Sciatic nerve (tissue), 2 donors: ENCODE measurements at regions not wholly inside any gene's neighbourhood (a gene's known extent, or its start where the extent isn't known, plus 50 kb on each side); places are given as distances from the start of the nearest gene placed in this dataset.
A peak's percentile ranks its signal among the peaks of the same experiment; 100 is the strongest.
"Not testable (repeated sequence)": the region's sequence is repeated elsewhere in the genome, so short reads cannot be mapped to it uniquely, and the experiment has no call there.

Source experiments
- ATAC-seq: fragments of 200-7000 bp; cut with Tn5 transposase; one replicate; pipeline ENCODE4 v1.9.1; 2020; ENCODE audit warnings: mild to moderate bottlenecking, moderate library complexity
- DNase-seq: peaks from one replicate; pipeline ENCODE4 v3.0.0-alpha.2; 2020; ENCODE audit warnings: low spot score
- intact Hi-C: fragments of 100-400 bp; cut with DNase I; formaldehyde crosslinking; loops from one replicate; pipeline ENCODE4 v1.14.2; 2022
- donor health status: DM: no; HTN: no; CAD: no.
- donor health status: DM: no; HTN: no; CAD: no.

GRCh38 chr11:96751807-96752206, 362.0 kb downstream of the JRKL start:
- ATAC-seq, DNase-seq, intact Hi-C loops: not testable (repeated sequence)

GRCh38 chr11:96752221-96752620, 362.4 kb downstream of the JRKL start:
- no peak for ATAC-seq
- intact Hi-C loops, result no loop called here
- DNase-seq, result no peak

- intact Hi-C loops, result no loop called here
- no peak for ATAC-seq
- DNase-seq, result no peak
Observed at GRCh38 chr11:96753997-96754396, 364.2 kb downstream of the JRKL start.

GRCh38 chr11:96755209-96755608, 365.4 kb downstream of the JRKL start:
- intact Hi-C loops, result no loop called here
- no peak for ATAC-seq
- DNase-seq, result no peak

- intact Hi-C loops, result no loop called here
- ATAC-seq, result no peak
- peak; percentile 33 for DNase-seq
Observed at GRCh38 chr11:96755752-96756151, 365.9 kb downstream of the JRKL start.

- intact Hi-C loops, result no loop called here
- ATAC-seq (no peak), DNase-seq (no peak)
Observed at GRCh38 chr11:96758957-96759356, 369.1 kb downstream of the JRKL start.

GRCh38 chr11:96760306-96760705, 370.5 kb downstream of the JRKL start:
- intact Hi-C loops, result no loop called here
- ATAC-seq, result no peak

GRCh38 chr11:96760815-96761214, 371.0 kb downstream of the JRKL start:
- no peak for DNase-seq
- ATAC-seq, result no peak
- intact Hi-C loops, result no loop called here

More at GRCh38 chr11:96760306-96760705, 370.5 kb downstream of the JRKL start:
- no peak for DNase-seq

- ATAC-seq (no peak), DNase-seq (no peak)
- intact Hi-C loops, result no loop called here
Observed at GRCh38 chr11:96761451-96761850, 371.6 kb downstream of the JRKL start.

- intact Hi-C loops, result no loop called here
- ATAC-seq, result no peak
- DNase-seq, result no peak
Observed at GRCh38 chr11:96763244-96763643, 373.4 kb downstream of the JRKL start.

GRCh38 chr11:96778272-96778671, 388.5 kb downstream of the JRKL start:
- intact Hi-C loops, result no loop called here
- DNase-seq (no peak), ATAC-seq (no peak)

GRCh38 chr11:96779030-96779429, 389.2 kb downstream of the JRKL start:
- no peak for DNase-seq
- no peak for ATAC-seq
- intact Hi-C loops, result no loop called here

GRCh38 chr11:96781082-96781481, 391.3 kb downstream of the JRKL start:
- intact Hi-C loops, result no loop called here
- no peak for ATAC-seq
- no peak for DNase-seq

- no peak for DNase-seq
- intact Hi-C loops, result no loop called here
Observed at GRCh38 chr11:96782632-96783031, 392.8 kb downstream of the JRKL start.

GRCh38 chr11:96783311-96783710, 393.5 kb downstream of the JRKL start:
- no peak for DNase-seq
- no peak for ATAC-seq
- intact Hi-C loops, result no loop called here

More at GRCh38 chr11:96782632-96783031, 392.8 kb downstream of the JRKL start:
- no peak for ATAC-seq

GRCh38 chr11:96785073-96785472, 395.3 kb downstream of the JRKL start:
- no peak for DNase-seq

GRCh38 chr11:96794152-96794551, 404.3 kb downstream of the JRKL start:
- DNase-seq, result no peak
- intact Hi-C loops, result no loop called here
- no peak for ATAC-seq

More at GRCh38 chr11:96785073-96785472, 395.3 kb downstream of the JRKL start:
- intact Hi-C loops, result no loop called here
- no peak for ATAC-seq

- ATAC-seq, result no peak
- intact Hi-C loops, result no loop called here
- no peak for DNase-seq
Observed at GRCh38 chr11:96798445-96798844, 408.6 kb downstream of the JRKL start.

- no peak for ATAC-seq
- intact Hi-C loops, result no loop called here
- no peak for DNase-seq
Observed at GRCh38 chr11:96815236-96815635, 425.4 kb downstream of the JRKL start.

GRCh38 chr11:96817482-96818399, 427.9 kb downstream of the JRKL start:
- ATAC-seq, result no peak
- intact Hi-C loops, result no loop called here
- no peak for DNase-seq

- no peak for DNase-seq
- no peak for ATAC-seq
- intact Hi-C loops, result no loop called here
Observed at GRCh38 chr11:96827164-96827563, 437.4 kb downstream of the JRKL start.
